CD4-positive, alpha-beta T cell treated with Interleukin-10 for 1 hour (primary cell): ENCODE measurements at regions not wholly inside any gene's neighbourhood (a gene's known extent, or its start where the extent isn't known, plus 50 kb on each side); places are given as distances from the start of the nearest gene placed in this dataset.
"Not testable (repeated sequence)": the region's sequence is repeated elsewhere in the genome, so short reads cannot be mapped to it uniquely, and the experiment has no call there.

ENCODE experiments used
- DNase-seq: peaks from one replicate; pipeline ENCODE4 v3.0.0-alpha.2; 2020

- DNase-seq, result not testable (repeated sequence)
Measured at GRCh38 chr1:172839639-172840038, 180.7 kb downstream of the FASLG start.

GRCh38 chr1:172843444-172843843, 184.5 kb downstream of the FASLG start:
- no peak for DNase-seq

DNA sequence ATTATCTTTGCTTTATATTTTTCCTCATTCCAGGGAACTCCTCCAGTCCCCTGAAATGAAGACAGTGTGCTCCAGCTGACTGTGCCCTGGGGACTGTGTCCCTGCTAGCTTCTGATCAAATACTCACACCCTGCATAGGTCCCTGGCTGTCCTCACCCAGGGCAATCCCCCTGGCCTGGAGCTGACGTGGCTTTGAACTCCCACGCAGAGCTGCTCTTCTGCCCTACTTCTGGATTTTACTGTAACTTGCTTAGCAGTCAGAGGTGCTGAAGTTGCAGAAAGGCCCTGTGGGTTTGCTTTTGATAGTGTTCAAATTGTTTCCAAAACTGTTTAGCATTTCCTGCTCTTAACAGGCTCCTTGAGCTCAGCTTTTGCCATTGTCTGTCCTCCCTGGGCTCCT, 186.5 kb downstream of the FASLG start:
- DNase-seq, result peak; percentile 51

- DNase-seq, result no peak
Measured at GRCh38 chr1:172845865-172846264, 187.0 kb downstream of the FASLG start.

DNA sequence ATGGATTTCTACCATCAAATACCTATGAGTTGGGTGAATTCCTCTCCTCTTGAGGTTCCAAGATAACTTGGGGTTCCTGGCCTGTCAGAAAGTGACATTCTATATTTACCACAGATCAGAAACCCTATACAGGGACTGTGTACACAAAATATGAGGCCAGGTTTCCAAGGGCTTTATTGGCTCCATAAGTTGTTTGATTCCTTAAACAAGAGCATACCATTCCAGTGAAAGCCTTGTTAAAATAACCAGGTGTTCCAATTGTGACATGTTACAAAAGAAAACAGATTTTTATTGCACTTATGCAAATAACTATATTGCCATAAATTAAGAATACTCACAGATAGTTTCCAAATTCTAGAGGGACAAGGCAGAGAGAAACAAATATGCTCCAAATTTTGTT, 188.9 kb downstream of the FASLG start:
- not testable (repeated sequence) for DNase-seq

DNA sequence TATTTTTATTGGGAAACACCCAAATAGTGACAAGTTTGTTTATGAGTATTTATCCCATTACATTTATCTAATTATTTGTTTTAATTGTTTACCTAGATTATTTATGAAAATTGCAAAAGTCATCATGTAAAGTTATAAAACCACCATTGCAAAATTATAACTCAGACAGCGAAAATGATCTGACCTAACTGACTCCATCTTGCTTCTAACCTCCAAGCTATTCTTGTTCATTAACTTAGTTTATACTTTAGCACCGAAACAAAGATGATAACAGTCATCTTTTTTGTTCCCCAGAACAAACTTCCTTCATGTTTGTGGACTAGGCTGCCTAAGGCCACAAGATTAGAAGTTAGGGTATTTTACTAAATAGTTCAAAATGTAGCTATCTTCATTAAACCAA, 190.8 kb downstream of the FASLG start:
- DNase-seq, result no peak

DNA sequence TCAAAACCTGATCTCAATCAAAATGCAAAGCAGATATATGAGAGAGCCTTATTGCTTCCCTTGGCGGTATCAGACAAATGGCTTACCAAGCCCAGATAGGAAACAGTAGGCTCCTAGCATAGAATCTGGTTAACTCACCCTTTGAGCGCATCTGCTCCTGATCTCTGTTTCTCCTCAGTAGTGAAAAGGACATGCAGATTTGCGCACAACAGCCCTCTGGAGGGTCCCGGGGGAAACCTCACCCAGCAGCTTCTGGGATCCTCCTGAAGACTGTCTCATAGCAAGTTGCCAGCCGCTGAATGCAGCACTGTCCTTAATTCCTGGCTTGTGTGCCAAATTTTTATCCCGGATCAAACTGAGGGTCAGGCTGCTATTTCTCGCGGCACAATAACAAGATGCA, 192.2 kb downstream of the FASLG start:
- DNase-seq, result no peak

- DNase-seq, result no peak
Measured at GRCh38 chr1:172851856-172852255, 193.0 kb downstream of the FASLG start.

DNA sequence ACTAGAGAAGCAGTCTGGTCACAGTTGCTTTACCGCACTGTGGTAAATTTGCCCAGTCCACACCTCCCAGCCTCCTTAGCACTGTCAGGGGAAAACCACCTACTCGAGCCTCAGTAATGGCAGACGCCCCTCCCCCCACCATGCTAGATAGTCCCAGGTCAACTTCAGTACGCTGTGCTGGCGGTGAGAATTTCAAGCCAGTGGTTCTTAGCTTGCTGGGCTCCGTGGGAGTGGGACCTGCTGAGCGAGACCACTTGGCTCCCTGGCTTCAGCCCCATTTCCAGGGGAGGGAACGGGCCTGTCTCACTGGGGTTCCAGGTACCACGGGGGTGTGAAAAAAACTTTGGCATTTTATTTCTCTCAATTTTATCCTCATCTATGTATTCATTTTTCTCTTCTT, 194.8 kb downstream of the TNFSF18 start:
- not testable (repeated sequence) for DNase-seq

DNA sequence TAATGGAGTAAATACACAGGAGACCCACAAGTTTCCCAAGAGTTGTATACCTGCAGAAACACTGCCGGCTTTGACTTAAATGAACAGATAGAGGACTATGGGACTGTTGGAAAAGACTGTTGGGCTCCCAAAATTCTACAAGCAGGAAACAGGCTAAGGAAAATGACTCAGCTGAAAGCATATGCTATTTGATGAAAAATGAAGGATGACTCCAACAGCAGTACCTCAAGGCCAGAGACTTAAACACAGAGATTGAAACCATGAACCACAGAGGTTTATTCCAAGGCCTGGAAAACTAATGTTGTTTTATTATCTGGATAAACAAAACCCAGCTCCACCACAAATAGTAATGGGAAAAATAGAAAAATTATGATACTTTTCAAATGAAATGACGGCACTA, 187.7 kb downstream of the TNFSF18 start:
- DNase-seq, result no peak

DNA sequence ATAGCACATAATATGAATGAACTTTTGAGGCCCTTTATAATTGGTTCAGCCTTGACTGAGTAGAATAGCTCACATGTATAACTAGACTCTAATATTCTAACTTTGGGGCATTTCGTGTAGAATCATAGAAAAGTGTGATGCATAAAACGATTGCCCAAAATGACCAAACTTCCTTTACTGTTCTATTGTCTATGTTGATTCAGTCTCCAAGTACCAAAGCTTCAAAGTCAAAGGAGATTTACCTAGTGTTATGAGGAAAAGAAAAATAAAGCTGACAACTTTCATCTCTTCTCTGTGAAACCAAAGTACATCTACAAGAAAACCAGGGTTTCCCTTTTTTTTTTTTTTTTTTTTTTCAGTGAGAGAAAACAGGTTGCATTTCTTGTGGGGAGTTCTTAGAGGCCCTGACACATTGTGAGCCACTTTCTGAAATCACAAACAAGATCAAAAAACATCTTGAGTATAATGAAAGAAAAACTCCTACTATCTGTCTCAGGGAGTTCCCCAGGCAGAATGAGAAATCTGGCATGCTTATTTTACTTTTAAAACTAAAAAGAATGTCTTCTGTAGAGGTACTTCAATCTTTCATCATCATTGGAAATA, 183.4 kb downstream of the TNFSF18 start:
- DNase-seq, result peak; percentile 22

- DNase-seq, result peak; percentile 7
Measured at GRCh38 chr1:172870901-172871606, 179.7 kb downstream of the TNFSF18 start.

DNA sequence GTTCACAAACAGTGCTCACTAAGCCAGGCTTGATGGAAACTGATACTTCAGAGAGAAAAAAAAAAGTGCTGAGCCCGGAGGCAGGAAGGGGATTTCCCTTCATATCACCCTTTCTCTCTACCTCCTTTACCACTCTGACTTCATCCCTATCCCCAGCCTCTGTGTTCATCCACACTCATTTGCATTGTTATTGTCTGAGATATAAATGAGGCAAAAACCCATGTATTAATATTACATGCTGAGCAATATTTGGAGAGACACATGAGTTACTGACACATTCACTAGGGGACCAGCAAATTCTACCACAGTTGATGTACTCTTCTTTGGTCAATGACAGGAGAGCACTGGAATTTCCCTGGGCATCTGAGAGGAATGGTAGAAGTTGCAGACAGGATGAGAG, 175.8 kb downstream of the TNFSF18 start:
- no peak for DNase-seq

- no peak for DNase-seq
Measured at GRCh38 chr1:172875892-172876291, 174.8 kb downstream of the TNFSF18 start.

GRCh38 chr1:172882385-172882784, 168.4 kb downstream of the TNFSF18 start:
- no peak for DNase-seq

DNA sequence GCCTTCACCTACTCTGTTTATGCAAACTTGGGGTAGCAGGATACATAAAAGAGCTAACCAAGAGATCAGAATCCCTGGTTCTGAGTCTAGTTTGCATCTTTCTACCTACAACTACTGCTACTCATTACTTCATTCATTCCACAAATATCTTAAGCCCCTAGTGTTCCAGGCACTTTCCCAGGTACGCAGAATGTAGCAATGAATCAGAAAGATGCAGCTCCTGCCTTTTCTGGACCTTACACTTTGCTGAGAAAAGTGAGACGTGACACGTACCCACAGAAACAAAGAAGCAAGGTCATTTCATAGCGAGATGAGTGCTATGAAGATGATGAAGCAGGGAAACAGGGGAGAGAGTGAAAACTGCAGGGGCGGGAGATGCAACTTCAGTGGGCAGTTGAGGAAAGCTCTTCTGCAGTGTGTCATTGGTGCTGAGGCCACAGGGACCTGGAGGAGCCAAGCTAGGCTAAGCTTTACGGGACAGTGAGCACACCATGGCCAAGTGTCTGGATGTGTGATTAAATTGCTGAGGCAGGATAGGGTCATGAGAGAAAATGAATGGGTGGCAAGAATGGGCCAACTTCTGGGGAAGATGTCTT, 167.9 kb downstream of the TNFSF18 start:
- no peak for DNase-seq

DNA sequence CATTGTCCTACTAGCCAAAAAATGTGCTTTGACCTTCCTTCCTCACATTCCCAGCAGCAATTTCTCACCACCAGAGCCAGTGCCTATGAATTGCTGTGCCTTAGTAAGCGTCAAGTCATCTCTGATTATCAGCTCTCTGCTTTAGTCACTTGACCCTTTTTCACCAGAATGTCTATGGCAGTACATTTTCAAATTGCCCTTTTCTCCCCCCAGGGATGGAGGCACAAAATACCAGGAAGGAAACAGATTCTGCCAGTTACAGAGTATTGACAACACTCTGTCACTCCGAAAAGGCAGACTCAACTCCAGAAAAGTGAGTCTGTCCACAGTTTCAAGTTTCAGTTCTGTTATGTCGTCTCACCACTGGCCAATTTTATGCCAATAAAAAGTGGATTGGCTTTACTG, 167.4 kb downstream of the TNFSF18 start:
- no peak for DNase-seq

- DNase-seq, result no peak
Measured at GRCh38 chr1:172883844-172884243, 166.9 kb downstream of the TNFSF18 start.

GRCh38 chr1:172885411-172885810, 165.3 kb downstream of the TNFSF18 start:
- DNase-seq, result no peak

DNA sequence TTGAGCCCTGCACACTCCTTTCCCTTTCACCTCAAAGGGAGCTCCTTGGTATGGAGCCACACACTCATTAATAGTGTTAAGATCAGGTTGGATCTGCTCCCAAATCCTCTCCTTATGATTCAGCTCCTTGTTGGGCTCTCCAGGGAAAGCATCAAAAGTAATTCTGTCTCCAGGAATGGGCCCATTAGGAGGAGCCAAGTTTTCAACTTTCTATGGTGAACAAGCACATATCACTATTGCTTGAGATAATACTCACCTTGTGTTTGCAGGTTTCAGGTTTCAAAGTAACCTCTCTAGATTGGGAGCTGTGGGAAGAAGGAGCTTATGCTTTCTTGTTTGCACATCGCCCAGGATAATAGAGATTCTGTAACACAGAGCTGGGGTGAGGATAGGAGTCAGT, 164.8 kb downstream of the TNFSF18 start:
- no peak for DNase-seq

- no peak for DNase-seq
Measured at GRCh38 chr1:172887162-172887561, 163.6 kb downstream of the TNFSF18 start.

DNA sequence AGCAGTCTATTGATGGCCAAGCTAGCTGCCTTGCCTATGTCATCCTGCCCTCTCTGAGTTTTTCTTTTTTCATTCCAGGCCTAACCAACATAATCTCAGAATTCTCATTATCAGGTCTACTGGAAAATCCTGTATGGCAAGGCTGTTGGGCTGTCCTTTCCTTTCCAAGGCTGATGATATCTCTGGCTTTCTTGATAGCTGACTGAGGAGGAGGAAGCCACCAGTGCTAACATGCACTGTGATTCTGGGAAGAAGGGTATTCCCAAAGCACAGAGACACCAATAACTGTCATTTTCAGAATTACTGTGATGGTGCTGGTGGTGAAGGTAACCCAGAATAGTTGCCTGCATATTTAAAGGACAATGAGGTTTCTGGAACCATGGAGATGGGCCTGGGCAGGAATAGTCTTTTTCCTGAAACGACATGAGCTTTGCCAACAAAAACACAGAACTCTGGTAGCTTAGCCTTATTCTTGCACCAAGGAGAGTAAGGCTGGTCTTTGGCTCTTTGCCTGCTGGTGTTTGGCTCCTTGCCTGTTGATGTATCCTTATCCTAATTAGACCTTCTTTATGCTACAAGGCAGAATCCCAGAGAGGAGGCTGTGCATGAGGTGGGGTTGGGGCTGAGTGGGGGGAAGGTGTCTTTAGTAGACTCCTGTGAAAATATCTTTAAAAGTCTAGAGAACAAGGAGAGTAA, 157.4 kb downstream of the TNFSF18 start:
- DNase-seq, result no peak

DNA sequence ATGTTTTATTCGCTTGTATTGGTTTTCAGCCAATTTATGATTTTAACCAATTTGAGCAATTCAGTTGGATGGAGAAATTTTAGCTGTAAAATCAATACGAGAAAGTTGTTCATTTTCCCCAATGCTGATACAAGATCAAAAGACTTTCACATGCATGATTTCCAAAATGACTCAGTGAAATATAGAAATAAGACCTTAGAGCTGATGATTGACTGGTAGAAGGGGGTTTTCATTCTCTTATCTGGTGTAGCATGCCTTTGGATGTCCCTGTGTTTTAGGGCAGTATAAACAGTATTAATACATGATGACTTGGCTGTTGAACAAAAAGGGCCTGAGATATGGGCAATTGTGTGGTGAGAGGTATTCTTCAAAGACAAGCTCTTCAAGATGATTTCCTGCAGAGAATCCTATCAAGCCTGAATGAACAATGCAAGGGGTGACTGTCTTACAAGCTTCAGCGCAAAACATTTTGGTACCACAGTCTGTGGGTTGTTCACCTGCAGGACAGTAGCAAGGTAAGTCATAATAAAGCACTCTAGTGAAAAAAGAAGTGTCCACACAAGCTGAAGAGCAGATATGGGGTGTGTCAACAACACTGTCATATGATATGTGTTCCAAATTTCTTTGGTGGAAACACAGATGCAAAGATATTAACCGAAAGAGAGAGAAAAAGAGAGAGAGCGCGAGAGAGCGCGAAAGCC, 156.2 kb downstream of the TNFSF18 start:
- peak; percentile 11 for DNase-seq
